ENCODE measurements at regions not wholly inside any gene's neighbourhood (a gene's known extent, or its start where the extent isn't known, plus 50 kb on each side); places are given as distances from the start of the nearest gene placed in this dataset.

GRCh38 chr9:80547613-80548012 is 975.8 kb downstream of the TLE4 start (continued):
- no peak for TF ChIP-seq ELF2 (CRISPR knock-in tag; IDR thresholded peaks at IDR 0.05)
- TF ChIP-seq ZBTB43 (CRISPR knock-in tag; IDR thresholded peaks at IDR 0.05) = no peak
- no peak for TF ChIP-seq MBD2 (IDR thresholded peaks at IDR 0.05; ENCODE audit: borderline replicate concordance, low read depth)
- no peak for TF ChIP-seq COPS2 (conservative IDR thresholded peaks at IDR 0.05)
- no peak for TF ChIP-seq ZNF589 (CRISPR knock-in tag; IDR thresholded peaks at IDR 0.05; ENCODE audit: low read depth)

- ChIA-PET POLR2A (no interaction called here), CTCF (ENCODE audit: low intra/inter-chr PET ratio) (no interaction called here)
- no peak overlapping the region for H3K27ac ChIP-seq (ENCODE audit: extremely low read depth, low read depth, low read length)
- DNase-seq (ENCODE audit: extremely low read depth in 1 of 4, low spot score in 3 of 4) (no peak), FAIRE-seq (no peak), ATAC-seq (no peak)
- no peaks in the 10 kb centered on the region for H3K4me1 ChIP-seq (replicated peaks in 1 of 2; ENCODE audit: control insufficient read depth in 2 of 2, insufficient read depth in 2 of 2, low read length in 2 of 2)
- WGBS (ENCODE audit: insufficient coverage, low coverage, missing lambda C conversion rate) = 5% methylated on average over 4 of the region's 4 CpGs
- no peaks in the 10 kb centered on the region for H3K9me3 ChIP-seq (replicated peaks; ENCODE audit: control insufficient read depth, insufficient read depth, low read depth, low read length)
- H3K79me2 ChIP-seq (ENCODE audit: control insufficient read depth, insufficient read depth, low read length) = no peaks in the 10 kb centered on the region
- H3K9me1 ChIP-seq (ENCODE audit: control insufficient read depth, insufficient read depth, low read length) = no peaks in the 10 kb centered on the region
- no peak overlapping the region for H3K9ac ChIP-seq (ENCODE audit: insufficient read depth in 1 of 2, low read depth in 2 of 2, low read length in 2 of 2)
- H2AFZ ChIP-seq (ENCODE audit: low read depth, low read length) = no peak overlapping the region
- in situ Hi-C loops (cut with MboI) (no loop called here), intact Hi-C loops (cut with micrococcal nuclease) (no loop called here)
- TF ChIP-seq DDX20 (tag; IDR thresholded peaks at IDR 0.05; ENCODE audit: low read depth) (no peak), KAT7 (CRISPR knock-in tag; IDR thresholded peaks at IDR 0.05; ENCODE audit: borderline replicate concordance) (no peak), CBX1 (IDR thresholded peaks at IDR 0.05; ENCODE audit: low read depth) (no peak), TFAP4 (CRISPR knock-in tag; IDR thresholded peaks at IDR 0.05; ENCODE audit: borderline replicate concordance) (no peak), ZNF830 (CRISPR knock-in tag; IDR thresholded peaks at IDR 0.05) (no peak), KLF13 (tag; IDR thresholded peaks at IDR 0.05; ENCODE audit: borderline replicate concordance, low read depth) (no peak), DPF2 (IDR thresholded peaks at IDR 0.05) (no peak), RUNX1 (IDR thresholded peaks at IDR 0.05; ENCODE audit: low read depth) (no peak), HDAC3 (IDR thresholded peaks at IDR 0.05; ENCODE audit: borderline replicate concordance, partially characterized antibody) (no peak), CCNT2 (IDR thresholded peaks at IDR 0.05; ENCODE audit: borderline replicate concordance, extremely low read depth, insufficient read length, low read depth, low read length) (no peak), PYGO2 (tag; IDR thresholded peaks at IDR 0.05) (no peak), RBM25 (IDR thresholded peaks at IDR 0.05; ENCODE audit: low read depth, low read length, severe bottlenecking) (no peak), NFRKB (IDR thresholded peaks at IDR 0.05; ENCODE audit: low read depth) (no peak), GMEB1 (CRISPR knock-in tag; IDR thresholded peaks at IDR 0.05) (no peak), STAG1 (CRISPR knock-in tag; IDR thresholded peaks at IDR 0.05; ENCODE audit: borderline replicate concordance) (no peak)
- H4K20me1 ChIP-seq (replicated peaks; ENCODE audit: control insufficient read depth, insufficient read depth, low read length) = no peaks in the 10 kb centered on the region
- no peaks in the 10 kb centered on the region for H3K27me3 ChIP-seq (ENCODE audit: control insufficient read depth in 2 of 2, insufficient read depth in 2 of 2, low read length in 2 of 2)
- no peak overlapping the region for H3K4me2 ChIP-seq (ENCODE audit: insufficient read depth, low read length)
- H3K4me3 ChIP-seq = no peak overlapping the region
- H3K36me3 ChIP-seq (ENCODE audit: control insufficient read depth, insufficient read depth, low read length) = no peaks in the 10 kb centered on the region
- BruUV-seq (replicated peaks) = no TSS peak
Observed at GRCh38 chr9:80540387-80540786, 968.6 kb downstream of the TLE4 start.
